OCI-LY3 (cell line): ENCODE measurements at regions not wholly inside any gene's neighbourhood (a gene's known extent, or its start where the extent isn't known, plus 50 kb on each side); places are given as distances from the start of the nearest gene placed in this dataset.

Source experiments
- H2AFZ ChIP-seq: fragments of 200-600, 300-600 bp; shearing (Covaris generic); 2 replicates; pipeline ENCODE4 v1.6.0; 2014; ENCODE audit warnings: antibody characterized with exemption, low read depth, low read length
- H3K27ac ChIP-seq: fragments of 200-600, 300-600 bp; sonication (generic); 2 replicates; pipeline ENCODE4 v1.5.1; 2014; ENCODE audit warnings: mild to moderate bottlenecking, low read length, moderate library complexity, mixed read lengths
- H3K27me3 ChIP-seq: fragments of 200-600, 300-600 bp; sonication (generic); 2 replicates; pipeline ENCODE4 v1.6.1; 2014; ENCODE audit warnings: low read depth, low read length, mixed read lengths
- H3K36me3 ChIP-seq: fragments of 200-600, 300-600 bp; sonication (generic); replicated peaks from 2 replicates; pipeline ENCODE3; 2014; ENCODE audit warnings: low read depth, low read length, mixed read lengths
- H3K4me1 ChIP-seq: fragments of 300-600, 200-600 bp; sonication (generic); 2 replicates; pipeline ENCODE4 v1.6.1; 2014; ENCODE audit warnings: low read length, mixed read lengths
- H3K4me2 ChIP-seq: fragments of 200-600, 300-600 bp; sonication (generic); 2 replicates; pipeline ENCODE4 v1.6.1; 2014; ENCODE audit warnings: low read length, mixed read lengths
- H3K4me3 ChIP-seq: fragments of 300-600, 200-600 bp; sonication (generic); 2 replicates; pipeline ENCODE4 v1.5.1; 2014; ENCODE audit warnings: antibody characterized with exemption, mild to moderate bottlenecking, low read length, moderate library complexity
- H3K79me2 ChIP-seq: fragments of 300-600, 200-600 bp; shearing (Covaris generic); 2 replicates; pipeline ENCODE4 v1.6.1; 2014; ENCODE audit warnings: mild to moderate bottlenecking, low read length, mixed read lengths
- H3K9ac ChIP-seq: fragments of 300-600, 200-600 bp; shearing (Covaris generic); 2 replicates; pipeline ENCODE4 v1.6.0; 2014; ENCODE audit warnings: mild to moderate bottlenecking, low read length, moderate library complexity
- H3K9me3 ChIP-seq: fragments of 200-600, 300-600 bp; shearing (Covaris generic); 2 replicates; pipeline ENCODE4 v1.6.1; 2014; ENCODE audit warnings: low read length, mixed read lengths; ENCODE audit not compliant: insufficient read depth
- H4K20me1 ChIP-seq: fragments of 200-600, 300-600 bp; sonication (generic); 2 replicates; pipeline ENCODE4 v1.6.1; 2016; ENCODE audit warnings: low read length, mixed read lengths; ENCODE audit not compliant: insufficient read depth
- CTCF ChIP-seq: fragments of 200-600, 300-600 bp; sonication (generic); IDR thresholded peaks from 2 replicates; pipeline ENCODE4 v1.5.1; 2014; ENCODE audit warnings: antibody characterized with exemption, low read length, low read depth
- EZH2phosphoT487 ChIP-seq: fragments of 200-600 bp; shearing (Covaris generic); IDR thresholded peaks from 2 replicates; pipeline ENCODE4 v1.6.1; 2018; ENCODE audit warnings: antibody characterized with exemption, mixed run types, low read depth

- peaks cover 11% of the 10 kb centered on the region for H3K4me1 ChIP-seq
- H3K4me3 ChIP-seq, result no peak overlapping the region
- TF ChIP-seq EZH2phosphoT487 (no peak), CTCF (no peak)
- no peak overlapping the region for H2AFZ ChIP-seq
- no peaks in the 10 kb centered on the region for H3K36me3 ChIP-seq
- H3K4me2 ChIP-seq, result no peak overlapping the region
- H3K9me3 ChIP-seq, result no peaks in the 10 kb centered on the region
- H3K27ac ChIP-seq, result no peak overlapping the region
- H4K20me1 ChIP-seq, result no peaks in the 10 kb centered on the region
- no peaks in the 10 kb centered on the region for H3K27me3 ChIP-seq
- no peaks in the 10 kb centered on the region for H3K79me2 ChIP-seq
- no peak overlapping the region for H3K9ac ChIP-seq
Measured at GRCh38 chr5:67311208-67311607, 114.6 kb upstream of the CD180 start.

- H3K4me3 ChIP-seq, result no peak overlapping the region
- no peak overlapping the region for H3K9ac ChIP-seq
- H3K4me1 ChIP-seq, result peaks cover 11% of the 10 kb centered on the region
- no peak overlapping the region for H3K4me2 ChIP-seq
- TF ChIP-seq EZH2phosphoT487 (no peak), CTCF (no peak)
- H4K20me1 ChIP-seq, result no peaks in the 10 kb centered on the region
- no peaks in the 10 kb centered on the region for H3K79me2 ChIP-seq
- H3K27me3 ChIP-seq, result no peaks in the 10 kb centered on the region
- no peak overlapping the region for H3K27ac ChIP-seq
- no peaks in the 10 kb centered on the region for H3K9me3 ChIP-seq
- H3K36me3 ChIP-seq, result no peaks in the 10 kb centered on the region
- no peak overlapping the region for H2AFZ ChIP-seq
Measured at GRCh38 chr5:67310740-67311139, 114.1 kb upstream of the CD180 start.

GRCh38 chr5:67310169-67310568 is 113.6 kb upstream of the CD180 start:
- H4K20me1 ChIP-seq, result no peaks in the 10 kb centered on the region
- peaks cover 6% of the 10 kb centered on the region; the same call in 1 of the 2 replicates for H3K4me1 ChIP-seq
- no peaks in the 10 kb centered on the region for H3K27me3 ChIP-seq
- TF ChIP-seq CTCF (no peak), EZH2phosphoT487 (no peak)
- H3K9ac ChIP-seq, result no peak overlapping the region
- H3K27ac ChIP-seq, result no peak overlapping the region
- no peak overlapping the region for H2AFZ ChIP-seq
- no peak overlapping the region for H3K4me3 ChIP-seq
- H3K4me2 ChIP-seq, result no peak overlapping the region
- H3K79me2 ChIP-seq, result no peaks in the 10 kb centered on the region
- no peaks in the 10 kb centered on the region for H3K9me3 ChIP-seq
- H3K36me3 ChIP-seq, result no peaks in the 10 kb centered on the region

- no peak for TF ChIP-seq EZH2phosphoT487
- no peak for TF ChIP-seq CTCF
- H3K4me2 ChIP-seq, result no peak overlapping the region
- no peak overlapping the region for H3K9ac ChIP-seq
- H3K9me3 ChIP-seq, result no peaks in the 10 kb centered on the region
- H3K4me1 ChIP-seq, result peaks cover 6% of the 10 kb centered on the region; the same call in 1 of the 2 replicates
- no peaks in the 10 kb centered on the region for H4K20me1 ChIP-seq
- H3K27ac ChIP-seq, result no peak overlapping the region
- H3K79me2 ChIP-seq, result no peaks in the 10 kb centered on the region
- no peak overlapping the region for H2AFZ ChIP-seq
- no peak overlapping the region for H3K4me3 ChIP-seq
- no peaks in the 10 kb centered on the region for H3K27me3 ChIP-seq
- no peaks in the 10 kb centered on the region for H3K36me3 ChIP-seq
Measured at GRCh38 chr5:67308988-67309688, 112.5 kb upstream of the CD180 start.
